Liver (tissue), 3 donors: ENCODE measurements at regions not wholly inside any gene's neighbourhood (a gene's known extent, or its start where the extent isn't known, plus 50 kb on each side); places are given as distances from the start of the nearest gene placed in this dataset.

Experiments
- CTCF ChIP-seq: fragments of 150-350 bp; IDR thresholded peaks from 2 replicates; pipeline ENCODE4 v1.5.1; 2017; ENCODE audit warnings: improper control_type of control experiment, low read depth, low read length; ENCODE audit not compliant: missing input control
- EGR1 ChIP-seq, 2 donors: IDR thresholded peaks; 2 replicates each; pipeline ENCODE4 v1.6.1; 2016 to 2018; ENCODE audit warnings: antibody characterized with exemption in 2 of 2, low read depth in 2 of 2
- YY1 ChIP-seq: IDR thresholded peaks from 2 replicates; pipeline ENCODE4 v1.6.1; 2016; ENCODE audit warnings: antibody characterized with exemption, mild to moderate bottlenecking
- ZBTB33 ChIP-seq: IDR thresholded peaks from 2 replicates; pipeline ENCODE4 v1.6.1; 2016; ENCODE audit warnings: antibody characterized with exemption
- TF ChIP-seq, protein P1 (sequence below): IDR thresholded peaks from 2 replicates; pipeline ENCODE4 v1.6.1; 2016; ENCODE audit warnings: antibody characterized with exemption
- donor health status: healthy.
- donor health status: healthy.

DNA sequence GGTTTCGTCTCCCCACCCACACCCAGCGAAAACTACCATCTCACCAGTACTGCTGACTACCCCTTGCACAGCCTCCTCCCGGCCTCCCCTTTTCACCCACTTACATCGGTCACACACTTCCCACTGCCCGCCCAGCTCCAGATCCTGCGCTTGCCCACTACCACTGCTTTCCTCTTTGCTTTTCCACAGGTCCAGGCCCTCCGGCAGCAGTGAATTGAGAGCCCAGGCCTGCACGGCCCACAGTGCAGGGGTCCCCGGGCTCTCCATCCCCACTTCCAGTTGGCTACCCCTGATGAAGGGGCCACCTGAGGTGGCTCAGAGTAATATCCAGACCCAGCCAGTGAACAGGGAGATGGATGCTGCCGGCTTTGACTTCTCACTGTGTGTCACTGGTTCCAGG, 120.2 kb upstream of the FSTL4 start:
- TF ChIP-seq CTCF (no peak), ZBTB33 (no peak), YY1 (no peak), EGR1 (IDR thresholded peaks at IDR 0.05; ENCODE audit: low read depth in 2 of 2) (no peak)
- TF ChIP-seq, protein P1, sequence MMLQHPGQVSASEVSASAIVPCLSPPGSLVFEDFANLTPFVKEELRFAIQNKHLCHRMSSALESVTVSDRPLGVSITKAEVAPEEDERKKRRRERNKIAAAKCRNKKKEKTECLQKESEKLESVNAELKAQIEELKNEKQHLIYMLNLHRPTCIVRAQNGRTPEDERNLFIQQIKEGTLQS: no peak
